ENCODE measurements at regions not wholly inside any gene's neighbourhood (a gene's known extent, or its start where the extent isn't known, plus 50 kb on each side); places are given as distances from the start of the nearest gene placed in this dataset.

GRCh38 chr11:28879869-28880268, 771.7 kb downstream of the METTL15 start:
- TF ChIP-seq, protein P1, sequence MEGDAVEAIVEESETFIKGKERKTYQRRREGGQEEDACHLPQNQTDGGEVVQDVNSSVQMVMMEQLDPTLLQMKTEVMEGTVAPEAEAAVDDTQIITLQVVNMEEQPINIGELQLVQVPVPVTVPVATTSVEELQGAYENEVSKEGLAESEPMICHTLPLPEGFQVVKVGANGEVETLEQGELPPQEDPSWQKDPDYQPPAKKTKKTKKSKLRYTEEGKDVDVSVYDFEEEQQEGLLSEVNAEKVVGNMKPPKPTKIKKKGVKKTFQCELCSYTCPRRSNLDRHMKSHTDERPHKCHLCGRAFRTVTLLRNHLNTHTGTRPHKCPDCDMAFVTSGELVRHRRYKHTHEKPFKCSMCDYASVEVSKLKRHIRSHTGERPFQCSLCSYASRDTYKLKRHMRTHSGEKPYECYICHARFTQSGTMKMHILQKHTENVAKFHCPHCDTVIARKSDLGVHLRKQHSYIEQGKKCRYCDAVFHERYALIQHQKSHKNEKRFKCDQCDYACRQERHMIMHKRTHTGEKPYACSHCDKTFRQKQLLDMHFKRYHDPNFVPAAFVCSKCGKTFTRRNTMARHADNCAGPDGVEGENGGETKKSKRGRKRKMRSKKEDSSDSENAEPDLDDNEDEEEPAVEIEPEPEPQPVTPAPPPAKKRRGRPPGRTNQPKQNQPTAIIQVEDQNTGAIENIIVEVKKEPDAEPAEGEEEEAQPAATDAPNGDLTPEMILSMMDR (IDR thresholded peaks at IDR 0.05): no peak
- TF ChIP-seq POLR2A (IDR thresholded peaks at IDR 0.05): no peak
- H3K27ac ChIP-seq: no peak overlapping the region
- WGBS, 2 donors: 87 to 88% methylated on average over 2 of the region's 2 CpGs

GRCh38 chr11:28878025-28878424, 769.8 kb downstream of the METTL15 start:
- no peak for DNase-seq
- 87 to 89% methylated on average over 4 of the region's 4 CpGs for WGBS, 2 donors
- no peaks in the 10 kb centered on the region for H3K9me3 ChIP-seq
- TF ChIP-seq POLR2A (IDR thresholded peaks at IDR 0.05): no peak
- TF ChIP-seq, protein P1 (IDR thresholded peaks at IDR 0.05): no peak
- H3K4me1 ChIP-seq: no peaks in the 10 kb centered on the region
- no peak overlapping the region for H3K4me3 ChIP-seq (replicated peaks in 1 of 3)
- no peaks in the 10 kb centered on the region for H3K36me3 ChIP-seq
- intact Hi-C loops (cut with DNase I): no loop called here
- no peak overlapping the region for H3K27ac ChIP-seq
- H3K27me3 ChIP-seq: no peaks in the 10 kb centered on the region

More at GRCh38 chr11:28879869-28880268, 771.7 kb downstream of the METTL15 start:
- Histone ChIP-seq H3K36me3 (no peaks in the 10 kb centered on the region), H3K4me1 (no peaks in the 10 kb centered on the region), H3K27me3 (no peaks in the 10 kb centered on the region), H3K4me3 (replicated peaks in 1 of 3) (no peak overlapping the region), H3K9me3 (no peaks in the 10 kb centered on the region)
- intact Hi-C loops (cut with DNase I): no loop called here
- DNase-seq: no peak

DNA sequence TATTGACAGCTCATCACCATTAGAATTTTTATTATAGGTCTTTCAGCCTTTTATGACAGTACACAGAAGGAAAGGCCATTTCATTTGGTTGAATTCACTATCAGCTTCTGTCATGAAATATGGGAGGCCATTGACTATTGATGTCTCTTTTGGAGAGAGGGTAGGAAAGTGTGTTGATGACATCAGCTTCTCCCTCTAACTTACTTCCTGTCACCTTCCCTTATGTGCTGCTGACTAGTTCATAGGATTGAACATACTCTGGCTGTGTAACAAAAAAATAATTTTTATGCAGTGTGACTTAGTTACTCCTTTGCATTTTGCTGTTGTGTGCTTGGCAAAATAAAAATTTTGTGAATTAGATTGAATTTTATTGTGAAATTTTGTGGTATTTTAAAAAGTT, 769.2 kb downstream of the METTL15 start:
- Histone ChIP-seq H3K4me3 (replicated peaks in 1 of 3) (no peak overlapping the region), H3K36me3 (no peaks in the 10 kb centered on the region), H3K27ac (no peak overlapping the region), H3K27me3 (no peaks in the 10 kb centered on the region), H3K9me3 (no peaks in the 10 kb centered on the region), H3K4me1 (no peaks in the 10 kb centered on the region)
- DNase-seq: no peak
- TF ChIP-seq, protein P1 (IDR thresholded peaks at IDR 0.05): no peak
- TF ChIP-seq POLR2A (IDR thresholded peaks at IDR 0.05): no peak
- intact Hi-C loops (cut with DNase I): no loop called here

DNA sequence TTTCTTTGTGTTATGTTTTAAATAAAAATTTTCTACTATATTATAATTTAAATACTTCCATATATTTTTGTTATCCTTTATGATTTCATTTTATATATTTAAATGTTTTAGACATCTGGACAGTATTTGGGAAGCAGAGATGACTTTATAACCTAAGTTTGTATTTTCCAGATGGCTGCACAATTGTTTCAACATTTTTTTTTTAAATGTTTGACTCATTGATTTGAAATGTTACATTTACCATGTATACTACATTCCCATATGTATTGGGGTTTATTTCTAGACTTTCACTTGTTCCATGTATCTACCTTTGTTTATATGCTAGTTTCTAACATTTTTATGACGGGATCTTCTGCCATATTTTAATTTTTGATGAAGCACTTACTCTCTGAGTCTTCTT, 766.5 kb downstream of the METTL15 start:
- Histone ChIP-seq H3K27ac (no peak overlapping the region), H3K36me3 (no peaks in the 10 kb centered on the region), H3K9me3 (no peaks in the 10 kb centered on the region), H3K4me3 (replicated peaks in 1 of 3) (no peak overlapping the region), H3K4me1 (no peaks in the 10 kb centered on the region), H3K27me3 (no peaks in the 10 kb centered on the region)
- TF ChIP-seq POLR2A (IDR thresholded peaks at IDR 0.05): no peak
- TF ChIP-seq, protein P1 (IDR thresholded peaks at IDR 0.05): no peak
- intact Hi-C loops (cut with DNase I): no loop called here
- DNase-seq: no peak
- WGBS, 2 donors: 79 to 90% methylated on average over 1 of the region's 1 CpG

DNA sequence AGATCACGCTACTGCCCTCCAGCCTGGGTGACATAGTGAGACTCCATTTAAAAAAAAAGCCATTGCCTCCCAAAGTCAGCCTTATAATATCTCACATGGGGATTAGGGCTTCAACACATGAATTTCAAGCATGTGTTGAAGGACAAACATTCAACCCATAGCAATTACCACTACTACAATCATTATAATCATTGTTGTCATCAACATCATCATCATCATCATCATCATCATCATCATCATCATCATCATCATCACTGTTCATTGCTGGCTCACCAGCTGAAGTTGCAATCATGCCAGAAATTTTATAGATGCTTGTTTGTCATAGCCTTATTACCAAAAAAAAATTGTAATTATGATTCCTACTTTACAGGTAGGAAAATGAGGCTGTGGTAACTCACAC, 762.9 kb downstream of the METTL15 start:
- no peak for DNase-seq
- H3K4me1 ChIP-seq: no peaks in the 10 kb centered on the region
- no peak overlapping the region for H3K4me3 ChIP-seq (replicated peaks in 1 of 3)
- H3K36me3 ChIP-seq: no peaks in the 10 kb centered on the region
- TF ChIP-seq POLR2A (IDR thresholded peaks at IDR 0.05): no peak
- TF ChIP-seq, protein P1 (IDR thresholded peaks at IDR 0.05): no peak
- no peak overlapping the region for H3K27ac ChIP-seq
- no peaks in the 10 kb centered on the region for H3K27me3 ChIP-seq
- no peaks in the 10 kb centered on the region for H3K9me3 ChIP-seq
- 100% methylated on average over 1 of the region's 1 CpG for WGBS, 2 donors
- intact Hi-C loops (cut with DNase I): no loop called here

Measured in thyroid gland (tissue), 4 donors.